Skeletal muscle cell (primary cell): ENCODE measurements at regions not wholly inside any gene's neighbourhood (a gene's known extent, or its start where the extent isn't known, plus 50 kb on each side); places are given as distances from the start of the nearest gene placed in this dataset.

ENCODE experiments used
- DNase-seq: peaks from one replicate; pipeline ENCODE4 v3.0.0-alpha.2; 2010; ENCODE audit warnings: low read depth
- H3K4me3 ChIP-seq: 2 replicates; pipeline ENCODE4 v1.5.1; 2011; ENCODE audit warnings: low read depth, mild to moderate bottlenecking, control low read depth, low read length, moderate library complexity

DNA sequence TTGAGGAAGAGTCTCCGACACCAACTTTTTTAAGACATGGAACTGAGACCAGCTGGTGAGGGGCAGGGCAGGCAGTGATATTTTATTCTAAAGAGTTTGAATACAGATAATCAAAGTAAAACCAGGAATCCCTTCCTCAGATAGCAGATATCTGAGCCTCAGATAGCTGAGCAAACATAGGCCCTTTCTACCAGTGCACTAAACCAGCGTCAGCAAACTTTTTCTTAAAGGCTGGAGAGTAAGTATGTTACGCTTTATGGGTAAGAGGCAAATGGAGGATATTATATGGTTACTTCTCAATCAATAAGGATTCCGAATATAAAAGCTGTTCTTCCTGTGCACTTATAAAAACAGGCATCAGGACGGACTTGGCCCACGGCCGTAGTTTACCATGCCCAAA is 73.9 kb downstream of the WNT5A start:
- no peak overlapping the region for H3K4me3 ChIP-seq
- DNase-seq, result no peak

DNA sequence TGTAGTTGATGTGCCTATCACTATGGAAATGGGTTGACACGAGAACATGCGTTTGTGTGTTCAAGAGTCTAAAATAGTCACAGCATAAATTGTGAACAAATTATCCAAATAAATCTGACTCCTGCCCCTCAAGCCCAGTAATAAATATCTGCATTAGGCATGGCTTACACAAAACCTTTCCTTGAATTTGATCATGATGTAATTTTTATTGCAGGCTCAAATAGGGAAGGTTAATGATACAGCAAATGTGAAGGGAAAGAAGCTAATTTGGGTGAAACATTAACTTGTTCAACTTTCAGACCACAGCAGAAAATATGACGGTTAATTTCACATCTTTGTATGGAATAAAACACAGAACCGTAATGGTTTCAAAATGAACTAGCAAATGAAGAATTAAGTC is 74.6 kb downstream of the WNT5A start:
- DNase-seq, result no peak
- H3K4me3 ChIP-seq, result no peak overlapping the region

GRCh38 chr3:55409806-55410205 is 77.3 kb downstream of the WNT5A start:
- no peak for DNase-seq
- no peak overlapping the region for H3K4me3 ChIP-seq

DNA sequence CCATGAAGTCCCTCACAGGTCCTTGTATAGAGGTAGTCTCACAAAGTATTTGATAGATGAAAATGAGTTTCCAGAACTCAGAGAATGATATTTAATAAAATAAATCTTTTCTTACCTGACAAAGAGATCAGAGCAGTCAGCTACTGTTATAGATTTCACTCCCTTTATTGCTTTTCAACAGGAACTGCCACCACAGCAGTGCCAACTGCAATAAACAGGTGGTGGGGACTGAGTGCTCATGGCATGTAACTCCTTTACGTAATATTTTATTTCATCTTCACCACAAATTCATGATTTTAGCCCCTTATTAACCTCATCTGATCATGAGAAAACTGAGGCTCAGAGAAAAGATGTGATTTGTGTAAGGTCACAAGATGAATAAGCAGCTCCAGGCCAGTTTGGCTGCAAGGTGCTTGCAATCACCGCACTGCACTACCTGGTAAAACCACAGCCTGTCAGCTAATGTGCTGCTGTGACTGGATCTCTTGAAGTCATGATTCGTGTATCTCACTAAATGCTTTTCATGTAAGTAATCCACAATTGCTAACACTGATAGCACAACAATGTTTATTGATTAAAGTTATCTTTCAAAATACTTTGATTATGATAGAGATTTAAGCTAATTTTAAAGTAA is 78.8 kb downstream of the WNT5A start:
- H3K4me3 ChIP-seq, result no peak overlapping the region
- DNase-seq, result no peak

- H3K4me3 ChIP-seq, result no peak overlapping the region
- DNase-seq, result no peak
Measured at GRCh38 chr3:55407426-55407820, 79.7 kb downstream of the WNT5A start.

- no peak for DNase-seq
- no peak overlapping the region for H3K4me3 ChIP-seq
Measured at GRCh38 chr3:55406696-55407425, 80.2 kb downstream of the WNT5A start.

GRCh38 chr3:55405436-55405835 is 81.7 kb downstream of the WNT5A start:
- DNase-seq, result no peak
- no peak overlapping the region for H3K4me3 ChIP-seq

DNA sequence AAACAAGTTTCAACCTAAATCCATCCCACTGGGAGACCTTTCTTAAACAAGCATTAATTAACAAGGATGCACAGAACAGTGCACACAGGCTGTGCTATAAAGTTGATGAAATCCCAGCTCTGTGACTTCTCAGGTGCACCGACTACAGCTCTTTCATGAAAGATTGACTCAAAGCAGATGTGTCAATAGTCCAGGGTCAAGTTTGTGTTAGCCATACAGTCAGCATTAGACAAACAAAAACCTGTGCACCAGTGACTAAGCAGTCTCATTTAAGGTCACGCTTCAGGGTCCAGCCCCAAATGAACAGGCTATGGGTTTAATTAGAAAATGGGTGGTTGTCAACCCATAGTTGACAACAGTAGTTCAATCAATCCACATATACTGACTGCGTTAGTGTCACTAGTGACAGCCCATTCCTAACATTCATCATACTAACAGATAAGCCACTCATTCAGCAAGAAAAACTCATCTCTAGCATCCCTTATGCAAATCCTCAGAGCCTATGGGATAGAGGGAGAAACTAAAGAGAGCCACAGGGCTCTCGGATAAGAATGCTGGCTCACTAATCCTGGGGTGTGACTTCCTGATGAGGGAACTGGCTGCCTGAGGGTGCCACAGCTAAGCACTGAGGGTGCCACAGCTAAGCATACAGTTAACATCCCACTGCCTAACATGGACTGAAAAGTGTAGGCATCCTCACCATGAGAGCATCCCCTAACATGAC is 84.1 kb downstream of the WNT5A start:
- no peak overlapping the region for H3K4me3 ChIP-seq
- no peak for DNase-seq

DNA sequence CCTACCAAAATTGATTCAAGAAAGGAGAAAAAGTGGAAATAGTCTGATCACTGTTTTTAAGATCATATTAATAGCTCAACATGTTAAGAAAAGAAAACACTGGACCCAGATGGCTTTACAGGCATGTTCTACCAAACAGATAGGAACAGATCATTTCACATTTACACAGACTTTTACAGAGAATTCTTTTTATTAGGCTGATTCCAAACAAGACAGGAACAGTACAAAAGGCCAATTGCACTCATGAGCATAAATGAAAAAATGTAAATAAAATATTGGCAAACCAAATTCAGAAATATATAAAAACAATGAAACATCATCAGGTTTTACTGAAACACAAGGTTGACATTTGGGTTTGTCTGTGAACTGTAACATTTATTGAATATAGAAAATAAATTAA is 106.5 kb downstream of the WNT5A start:
- DNase-seq, result no peak

DNA sequence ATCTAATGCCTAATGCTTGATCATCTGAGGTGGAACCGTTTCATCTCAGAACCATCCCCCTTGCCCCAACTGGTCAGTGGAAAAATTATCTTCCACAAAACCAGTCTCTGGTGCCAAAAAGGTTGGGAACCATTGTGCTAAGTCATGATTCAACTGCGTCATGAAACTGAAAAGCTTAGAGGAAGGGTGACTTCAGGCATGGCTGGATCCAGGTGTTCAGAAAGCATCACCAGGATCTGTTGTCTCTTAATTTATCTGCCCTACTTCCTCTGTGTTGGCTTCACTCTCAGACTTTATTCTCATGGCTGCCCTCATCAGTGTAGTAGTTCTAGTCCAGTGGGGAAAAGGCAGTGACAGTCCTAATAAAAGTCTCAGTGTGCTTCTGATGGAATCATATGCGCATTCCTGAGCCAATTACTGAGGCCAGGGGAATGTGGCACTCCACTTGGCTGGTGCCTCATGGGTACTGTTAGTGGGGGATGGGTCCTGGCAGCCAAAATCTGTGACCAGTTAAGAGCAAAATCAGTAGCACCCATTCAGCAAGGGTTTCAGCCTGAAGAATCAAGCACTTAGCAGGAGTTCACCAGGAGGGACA is 110.3 kb downstream of the WNT5A start:
- no peak for DNase-seq
- no peak overlapping the region for H3K4me3 ChIP-seq

More for the DNA sequence above, 106.5 kb downstream of the WNT5A start:
- no peak overlapping the region for H3K4me3 ChIP-seq

- H3K4me3 ChIP-seq, result no peak overlapping the region
- no peak for DNase-seq
Measured at GRCh38 chr3:55373423-55373822, 113.7 kb downstream of the WNT5A start.

GRCh38 chr3:55370272-55370671 is 116.8 kb downstream of the WNT5A start:
- H3K4me3 ChIP-seq, result no peak overlapping the region
- no peak for DNase-seq

DNA sequence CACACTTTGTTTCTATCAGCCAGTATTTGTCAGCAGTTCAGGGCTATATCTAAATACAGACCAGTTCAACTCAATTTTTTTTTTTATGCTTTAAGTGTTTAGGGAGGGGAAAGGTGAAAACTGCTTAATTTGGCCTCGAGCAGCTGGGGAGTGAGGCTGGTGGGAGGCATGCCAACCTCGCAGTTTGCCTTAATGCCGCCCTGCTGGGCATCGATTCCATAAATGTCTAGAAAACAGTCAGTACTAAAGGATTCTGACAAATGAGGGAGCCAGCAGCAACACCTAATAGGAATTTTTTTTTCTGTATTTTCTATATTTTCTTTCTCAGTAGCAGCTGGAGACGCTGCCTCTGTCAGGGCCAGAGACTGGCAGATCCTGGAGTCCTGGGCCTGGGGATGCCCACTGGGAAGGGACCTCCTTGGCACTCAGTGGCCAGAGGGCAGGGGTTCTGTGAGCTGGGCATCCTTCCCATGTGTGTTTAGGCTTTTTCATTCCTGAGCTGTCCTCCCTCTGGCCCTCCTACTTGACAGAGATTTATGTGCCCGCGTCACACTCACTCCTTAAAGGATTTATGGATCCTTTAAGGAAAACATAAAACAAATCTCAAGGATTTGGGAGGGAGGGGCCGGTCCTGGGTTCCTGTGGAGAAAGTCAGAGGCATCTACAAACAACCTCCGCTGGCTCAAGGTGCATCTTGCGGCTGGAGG is 117.8 kb downstream of the WNT5A start:
- no peak for DNase-seq
- no peak overlapping the region for H3K4me3 ChIP-seq

DNA sequence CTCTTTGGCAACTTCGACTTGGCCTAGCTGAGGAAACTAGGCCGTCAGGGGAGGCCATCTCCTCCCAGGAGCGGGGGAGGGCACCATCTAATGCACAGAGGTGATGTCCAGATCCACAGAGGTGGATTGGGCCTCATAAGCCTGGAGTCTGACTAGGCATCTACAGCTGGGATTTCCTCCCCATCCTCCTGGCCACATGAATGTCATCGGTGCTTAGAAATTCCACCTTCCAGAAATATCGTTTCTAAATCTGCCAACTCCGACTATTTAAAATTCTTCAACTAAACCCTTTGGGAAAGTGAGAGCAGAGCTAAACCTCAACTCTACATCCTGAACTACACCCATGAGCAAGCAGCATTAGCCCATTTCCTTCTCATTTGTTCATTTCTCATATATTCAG is 118.7 kb downstream of the WNT5A start:
- no peak overlapping the region for H3K4me3 ChIP-seq
- no peak for DNase-seq

GRCh38 chr3:55367384-55367783 is 119.7 kb downstream of the WNT5A start:
- no peak overlapping the region for H3K4me3 ChIP-seq
- DNase-seq, result no peak

- no peak for DNase-seq
- no peak overlapping the region for H3K4me3 ChIP-seq
Measured at GRCh38 chr3:55364421-55364820, 122.7 kb downstream of the WNT5A start.

- DNase-seq, result no peak
- H3K4me3 ChIP-seq, result no peak overlapping the region
Measured at GRCh38 chr3:55362210-55362960, 124.7 kb downstream of the WNT5A start.

GRCh38 chr3:55357796-55358195 is 129.3 kb downstream of the WNT5A start:
- H3K4me3 ChIP-seq, result no peak overlapping the region
- no peak for DNase-seq

GRCh38 chr3:55352668-55353067 is 134.4 kb downstream of the WNT5A start:
- DNase-seq, result no peak
- no peak overlapping the region for H3K4me3 ChIP-seq
